Liver (tissue), 8 donors: ENCODE measurements at regions not wholly inside any gene's neighbourhood (a gene's known extent, or its start where the extent isn't known, plus 50 kb on each side); places are given as distances from the start of the nearest gene placed in this dataset.

Experiments
- DNase-seq: peaks from one replicate; pipeline ENCODE4 v3.0.0-alpha.2; 2017; ENCODE audit warnings: low spot score
- H3K27ac ChIP-seq, 2 donors: one replicate each; pipeline ENCODE4 v1.7.0; 2013; ENCODE audit warnings: inconsistent platforms in 2 of 2, low read length in 2 of 2, control low read depth in 1 of 2, low read depth in 1 of 2, mild to moderate bottlenecking in 1 of 2
- H3K27me3 ChIP-seq, 4 donors: one replicate each; pipeline versions ENCODE4 v1.6.1 to v1.7.0; 2013; ENCODE audit warnings: low read length in 3 of 4, inconsistent platforms in 1 of 4, mild to moderate bottlenecking in 1 of 4, moderate library complexity in 1 of 4; ENCODE audit not compliant: control insufficient read depth in 4 of 4, insufficient read depth in 4 of 4
- H3K36me3 ChIP-seq, 4 donors: one replicate each; pipeline versions ENCODE4 v1.6.1 to v1.7.0; 2013; ENCODE audit warnings: low read length in 3 of 4, mild to moderate bottlenecking in 3 of 4, low read depth in 1 of 4, moderate library complexity in 1 of 4; ENCODE audit not compliant: control insufficient read depth in 4 of 4, insufficient read depth in 3 of 4
- H3K4me1 ChIP-seq, 4 donors: one replicate each; pipeline versions ENCODE4 v1.6.1 to v1.7.0; 2013; ENCODE audit warnings: low read length in 3 of 4, mild to moderate bottlenecking in 3 of 4, moderate library complexity in 1 of 4; ENCODE audit not compliant: control insufficient read depth in 4 of 4, insufficient read depth in 4 of 4
- H3K4me3 ChIP-seq, 3 donors: one replicate each; pipeline versions ENCODE4 v1.6.1 to v1.7.0; 2013; ENCODE audit warnings: low read length in 3 of 3, control low read depth in 1 of 3, low read depth in 1 of 3, mild to moderate bottlenecking in 1 of 3
- H3K9ac ChIP-seq, 2 donors: one replicate each; pipeline ENCODE4 v1.7.0; 2013; ENCODE audit warnings: low read length in 2 of 2, mild to moderate bottlenecking in 2 of 2, moderate library complexity in 2 of 2, control low read depth in 1 of 2, low read depth in 1 of 2
- H3K9me3 ChIP-seq, 4 donors: one replicate each; pipeline versions ENCODE4 v1.6.1 to v1.7.0; 2013; ENCODE audit warnings: low read length in 3 of 4; ENCODE audit not compliant: control insufficient read depth in 4 of 4
- FOXA1 ChIP-seq: IDR thresholded peaks from 2 replicates; pipeline ENCODE4 v1.6.1; 2016; ENCODE audit warnings: antibody characterized with exemption
- FOXA2 ChIP-seq: IDR thresholded peaks from 2 replicates; pipeline ENCODE4 v1.6.1; 2016; ENCODE audit warnings: antibody characterized with exemption
- GABPA ChIP-seq, 2 donors: IDR thresholded peaks in 1 of 2; conservative IDR thresholded peaks in 1 of 2; 2 replicates each; pipeline ENCODE4 v1.6.1; 2016; ENCODE audit warnings: antibody characterized with exemption in 2 of 2, mild to moderate bottlenecking in 1 of 2, moderate library complexity in 1 of 2
- HNF4A ChIP-seq, 2 donors: conservative IDR thresholded peaks; 2 replicates each; pipeline ENCODE4 v1.6.1; 2016; ENCODE audit warnings: antibody characterized with exemption in 2 of 2, mild to moderate bottlenecking in 2 of 2
- HNF4G ChIP-seq: IDR thresholded peaks from 2 replicates; pipeline ENCODE4 v1.6.1; 2016; ENCODE audit warnings: antibody characterized with exemption
- JUND ChIP-seq, 2 donors: IDR thresholded peaks; 2 replicates each; pipeline ENCODE4 v1.6.1; 2016; ENCODE audit warnings: antibody characterized with exemption in 2 of 2
- NR2F2 ChIP-seq: IDR thresholded peaks from 2 replicates; pipeline ENCODE4 v1.6.1; 2016; ENCODE audit warnings: antibody characterized with exemption
- RAD21 ChIP-seq, 2 donors: IDR thresholded peaks; 2 replicates each; pipeline ENCODE4 v1.6.1; 2016; ENCODE audit warnings: antibody characterized with exemption in 2 of 2, mild to moderate bottlenecking in 2 of 2
- RXRA ChIP-seq, 2 donors: IDR thresholded peaks; 2 replicates each; pipeline ENCODE4 v1.6.1; 2017 to 2018; ENCODE audit warnings: antibody characterized with exemption in 2 of 2, mild to moderate bottlenecking in 1 of 2
- SP1 ChIP-seq: IDR thresholded peaks from 2 replicates; pipeline ENCODE4 v1.6.1; 2018; ENCODE audit warnings: antibody characterized with exemption, mild to moderate bottlenecking
- TAF1 ChIP-seq: conservative IDR thresholded peaks from 2 replicates; pipeline ENCODE4 v1.6.1; 2016; ENCODE audit warnings: antibody characterized with exemption, mild to moderate bottlenecking
- YY1 ChIP-seq: IDR thresholded peaks from 2 replicates; pipeline ENCODE4 v1.6.1; 2016; ENCODE audit warnings: antibody characterized with exemption, mild to moderate bottlenecking
- WGBS: extraction: QIAGEN DNeasy Blood & Tissue Kit; methylation state at CpG from one replicate; pipeline ENCODE4 v1.1.7; 2013; 5-methylcytosine and 5-hydroxymethylcytosine counted together
- TF ChIP-seq, protein P1 (sequence below): IDR thresholded peaks from 2 replicates; pipeline ENCODE4 v1.6.1; 2016; ENCODE audit warnings: antibody characterized with exemption, mild to moderate bottlenecking
- TF ChIP-seq, protein P2 (sequence below): IDR thresholded peaks from 2 replicates; pipeline ENCODE4 v1.6.1; 2016; ENCODE audit warnings: antibody characterized with exemption
- TF ChIP-seq, protein P3 (sequence below): IDR thresholded peaks from 2 replicates; pipeline ENCODE4 v1.6.1; 2016; ENCODE audit warnings: antibody characterized with exemption
- TF ChIP-seq, protein P4 (sequence below): fragments of 150-350 bp; IDR thresholded peaks from 2 replicates; pipeline ENCODE4 v1.5.1; 2017; ENCODE audit warnings: improper control_type of control experiment, low read depth, low read length; ENCODE audit not compliant: missing input control
- TF ChIP-seq, protein P5 (sequence below): IDR thresholded peaks from 2 replicates; pipeline ENCODE4 v1.6.1; 2016; ENCODE audit warnings: antibody characterized with exemption
- donor health status: healthy.
- donor health status: healthy.
- donor health status: healthy.
- donor health status: healthy.
- donor health status: healthy.

DNA sequence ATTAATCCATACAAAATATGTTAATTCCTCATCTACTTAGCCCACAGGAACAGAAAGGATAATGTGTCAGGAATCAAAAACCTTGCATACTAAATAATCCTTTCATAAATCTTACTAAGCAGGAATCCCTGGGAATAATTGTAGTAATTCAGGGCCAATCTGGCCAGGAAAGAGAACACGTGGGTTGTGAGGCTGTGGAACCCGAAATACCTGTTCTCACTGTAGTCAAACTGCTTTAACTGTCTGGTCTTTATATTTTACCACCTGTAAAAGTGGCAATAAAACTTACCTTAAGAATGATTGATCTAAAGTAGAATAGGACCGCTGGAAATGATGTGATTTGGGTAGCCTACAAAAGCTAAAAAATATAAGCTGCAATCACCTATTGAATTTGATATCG is 1620.9 kb downstream of the STIM2 start (continued):
- TF ChIP-seq, protein P1, sequence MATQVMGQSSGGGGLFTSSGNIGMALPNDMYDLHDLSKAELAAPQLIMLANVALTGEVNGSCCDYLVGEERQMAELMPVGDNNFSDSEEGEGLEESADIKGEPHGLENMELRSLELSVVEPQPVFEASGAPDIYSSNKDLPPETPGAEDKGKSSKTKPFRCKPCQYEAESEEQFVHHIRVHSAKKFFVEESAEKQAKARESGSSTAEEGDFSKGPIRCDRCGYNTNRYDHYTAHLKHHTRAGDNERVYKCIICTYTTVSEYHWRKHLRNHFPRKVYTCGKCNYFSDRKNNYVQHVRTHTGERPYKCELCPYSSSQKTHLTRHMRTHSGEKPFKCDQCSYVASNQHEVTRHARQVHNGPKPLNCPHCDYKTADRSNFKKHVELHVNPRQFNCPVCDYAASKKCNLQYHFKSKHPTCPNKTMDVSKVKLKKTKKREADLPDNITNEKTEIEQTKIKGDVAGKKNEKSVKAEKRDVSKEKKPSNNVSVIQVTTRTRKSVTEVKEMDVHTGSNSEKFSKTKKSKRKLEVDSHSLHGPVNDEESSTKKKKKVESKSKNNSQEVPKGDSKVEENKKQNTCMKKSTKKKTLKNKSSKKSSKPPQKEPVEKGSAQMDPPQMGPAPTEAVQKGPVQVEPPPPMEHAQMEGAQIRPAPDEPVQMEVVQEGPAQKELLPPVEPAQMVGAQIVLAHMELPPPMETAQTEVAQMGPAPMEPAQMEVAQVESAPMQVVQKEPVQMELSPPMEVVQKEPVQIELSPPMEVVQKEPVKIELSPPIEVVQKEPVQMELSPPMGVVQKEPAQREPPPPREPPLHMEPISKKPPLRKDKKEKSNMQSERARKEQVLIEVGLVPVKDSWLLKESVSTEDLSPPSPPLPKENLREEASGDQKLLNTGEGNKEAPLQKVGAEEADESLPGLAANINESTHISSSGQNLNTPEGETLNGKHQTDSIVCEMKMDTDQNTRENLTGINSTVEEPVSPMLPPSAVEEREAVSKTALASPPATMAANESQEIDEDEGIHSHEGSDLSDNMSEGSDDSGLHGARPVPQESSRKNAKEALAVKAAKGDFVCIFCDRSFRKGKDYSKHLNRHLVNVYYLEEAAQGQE = no peak
- TF ChIP-seq, protein P2, sequence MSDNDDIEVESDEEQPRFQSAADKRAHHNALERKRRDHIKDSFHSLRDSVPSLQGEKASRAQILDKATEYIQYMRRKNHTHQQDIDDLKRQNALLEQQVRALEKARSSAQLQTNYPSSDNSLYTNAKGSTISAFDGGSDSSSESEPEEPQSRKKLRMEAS = no peak
- TF ChIP-seq HNF4G (no peak), SP1 (no peak)

DNA sequence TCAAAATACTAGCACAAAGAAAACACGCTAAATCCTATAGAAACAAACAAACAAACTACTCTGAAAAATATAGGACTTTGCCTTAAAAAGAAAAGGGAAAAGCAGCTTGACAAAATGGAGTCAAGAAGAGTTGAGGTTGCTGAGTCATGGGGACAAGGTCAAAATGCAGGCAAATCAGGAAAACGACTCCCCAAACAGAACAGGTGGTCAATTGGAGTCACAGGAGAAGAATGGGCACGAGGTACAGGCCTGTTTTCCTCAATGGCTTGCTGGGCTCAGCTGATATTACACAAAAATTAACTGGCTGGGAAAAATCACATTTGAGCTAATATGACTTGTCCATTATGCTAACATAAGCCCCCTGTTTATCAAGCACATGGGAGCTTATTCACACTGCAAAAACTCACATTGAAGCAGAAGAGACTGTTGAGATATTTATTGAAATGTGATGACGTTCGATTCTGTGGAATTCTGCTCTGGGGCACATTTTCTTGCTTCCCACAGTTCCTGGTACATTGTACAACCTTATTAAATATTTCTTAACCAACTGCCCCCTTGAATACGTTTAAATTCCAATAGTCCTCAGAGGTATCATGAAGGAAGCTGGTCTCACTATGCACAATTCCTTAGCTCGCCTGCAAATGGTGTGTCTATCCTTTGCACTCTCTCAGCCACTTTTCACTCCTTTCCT is 1622.1 kb downstream of the STIM2 start:
- no peaks in the 10 kb centered on the region for H3K4me1 ChIP-seq
- no peak overlapping the region for H3K4me3 ChIP-seq
- TF ChIP-seq, protein P3, sequence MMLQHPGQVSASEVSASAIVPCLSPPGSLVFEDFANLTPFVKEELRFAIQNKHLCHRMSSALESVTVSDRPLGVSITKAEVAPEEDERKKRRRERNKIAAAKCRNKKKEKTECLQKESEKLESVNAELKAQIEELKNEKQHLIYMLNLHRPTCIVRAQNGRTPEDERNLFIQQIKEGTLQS = no peak
- TF ChIP-seq, protein P4, sequence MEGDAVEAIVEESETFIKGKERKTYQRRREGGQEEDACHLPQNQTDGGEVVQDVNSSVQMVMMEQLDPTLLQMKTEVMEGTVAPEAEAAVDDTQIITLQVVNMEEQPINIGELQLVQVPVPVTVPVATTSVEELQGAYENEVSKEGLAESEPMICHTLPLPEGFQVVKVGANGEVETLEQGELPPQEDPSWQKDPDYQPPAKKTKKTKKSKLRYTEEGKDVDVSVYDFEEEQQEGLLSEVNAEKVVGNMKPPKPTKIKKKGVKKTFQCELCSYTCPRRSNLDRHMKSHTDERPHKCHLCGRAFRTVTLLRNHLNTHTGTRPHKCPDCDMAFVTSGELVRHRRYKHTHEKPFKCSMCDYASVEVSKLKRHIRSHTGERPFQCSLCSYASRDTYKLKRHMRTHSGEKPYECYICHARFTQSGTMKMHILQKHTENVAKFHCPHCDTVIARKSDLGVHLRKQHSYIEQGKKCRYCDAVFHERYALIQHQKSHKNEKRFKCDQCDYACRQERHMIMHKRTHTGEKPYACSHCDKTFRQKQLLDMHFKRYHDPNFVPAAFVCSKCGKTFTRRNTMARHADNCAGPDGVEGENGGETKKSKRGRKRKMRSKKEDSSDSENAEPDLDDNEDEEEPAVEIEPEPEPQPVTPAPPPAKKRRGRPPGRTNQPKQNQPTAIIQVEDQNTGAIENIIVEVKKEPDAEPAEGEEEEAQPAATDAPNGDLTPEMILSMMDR = no peak
- TF ChIP-seq YY1 = no peak
- TF ChIP-seq JUND (IDR thresholded peaks at IDR 0.05) = no peak
- TF ChIP-seq, protein P5, sequence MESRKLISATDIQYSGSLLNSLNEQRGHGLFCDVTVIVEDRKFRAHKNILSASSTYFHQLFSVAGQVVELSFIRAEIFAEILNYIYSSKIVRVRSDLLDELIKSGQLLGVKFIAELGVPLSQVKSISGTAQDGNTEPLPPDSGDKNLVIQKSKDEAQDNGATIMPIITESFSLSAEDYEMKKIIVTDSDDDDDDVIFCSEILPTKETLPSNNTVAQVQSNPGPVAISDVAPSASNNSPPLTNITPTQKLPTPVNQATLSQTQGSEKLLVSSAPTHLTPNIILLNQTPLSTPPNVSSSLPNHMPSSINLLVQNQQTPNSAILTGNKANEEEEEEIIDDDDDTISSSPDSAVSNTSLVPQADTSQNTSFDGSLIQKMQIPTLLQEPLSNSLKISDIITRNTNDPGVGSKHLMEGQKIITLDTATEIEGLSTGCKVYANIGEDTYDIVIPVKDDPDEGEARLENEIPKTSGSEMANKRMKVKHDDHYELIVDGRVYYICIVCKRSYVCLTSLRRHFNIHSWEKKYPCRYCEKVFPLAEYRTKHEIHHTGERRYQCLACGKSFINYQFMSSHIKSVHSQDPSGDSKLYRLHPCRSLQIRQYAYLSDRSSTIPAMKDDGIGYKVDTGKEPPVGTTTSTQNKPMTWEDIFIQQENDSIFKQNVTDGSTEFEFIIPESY = no peak
- TF ChIP-seq NR2F2 = no peak
- no peak for TF ChIP-seq FOXA2
- no peak for TF ChIP-seq GABPA (IDR thresholded peaks at IDR 0.05 in 1 of 2, conservative IDR thresholded peaks at IDR 0.05 in 1 of 2)
- TF ChIP-seq, protein P2 = no peak
- TF ChIP-seq FOXA1 = no peak
- TF ChIP-seq RAD21 (IDR thresholded peaks at IDR 0.05) = no peak
- no peak for TF ChIP-seq HNF4A (conservative IDR thresholded peaks at IDR 0.05)
- TF ChIP-seq, protein P1 = no peak
- no peak for TF ChIP-seq RXRA (IDR thresholded peaks at IDR 0.05)
- TF ChIP-seq TAF1 = no peak
- TF ChIP-seq SP1 = no peak
- 63% methylated on average over 7 of the region's 7 CpGs for WGBS
- no peaks in the 10 kb centered on the region for H3K9me3 ChIP-seq
- no peaks in the 10 kb centered on the region for H3K27me3 ChIP-seq
- no peaks in the 10 kb centered on the region for H3K36me3 ChIP-seq
- no peak overlapping the region for H3K9ac ChIP-seq
- H3K27ac ChIP-seq = no peak overlapping the region
- DNase-seq = no peak
